Tibial nerve (tissue), 4 donors: ENCODE measurements at regions not wholly inside any gene's neighbourhood (a gene's known extent, or its start where the extent isn't known, plus 50 kb on each side); places are given as distances from the start of the nearest gene placed in this dataset.
"Not testable (repeated sequence)": the region's sequence is repeated elsewhere in the genome, so short reads cannot be mapped to it uniquely, and the experiment has no call there.

Source experiments
- DNase-seq, 2 donors: peaks; one replicate each; pipeline ENCODE4 v3.0.0-alpha.2; 2019; ENCODE audit warnings: low spot score in 2 of 2
- H3K27ac ChIP-seq, 4 donors: fragments of 200-600 bp; sonication (generic) in 3 of 4; one replicate each; pipeline ENCODE4 v1.5.1; 2017 to 2019; ENCODE audit warnings: mild to moderate bottlenecking in 1 of 4
- H3K27me3 ChIP-seq, 2 donors: fragments of 200-600 bp; sonication (generic) in 1 of 2; one replicate each; pipeline versions ENCODE4 v1.5.1 to v1.6.0; 2017 to 2019
- H3K36me3 ChIP-seq, 3 donors: fragments of 200-600 bp; sonication (generic); one replicate each; pipeline ENCODE4 v1.5.1; 2018 to 2019
- H3K4me1 ChIP-seq, 4 donors: fragments of 200-600 bp; sonication (generic) in 3 of 4; one replicate each; pipeline ENCODE4 v1.5.1; 2017 to 2019
- H3K4me3 ChIP-seq, 4 donors: fragments of 200-600 bp; sonication (generic) in 3 of 4; one replicate each; pipeline ENCODE4 v1.5.1; 2017 to 2019; ENCODE audit warnings: mild to moderate bottlenecking in 1 of 4, moderate library complexity in 1 of 4
- H3K9me3 ChIP-seq, 4 donors: fragments of 200-600 bp; sonication (generic) in 3 of 4; one replicate each; pipeline ENCODE4 v1.5.1; 2017 to 2019
- EP300 ChIP-seq, 2 donors: sonication (generic); formaldehyde crosslinking; IDR thresholded peaks; one replicate each; pipeline ENCODE4 v1.6.1; 2017; ENCODE audit warnings: antibody characterized with exemption in 2 of 2, mild to moderate bottlenecking in 1 of 2
- POLR2A ChIP-seq, 2 donors: fragments of 450-650 bp; IDR thresholded peaks; one replicate each; pipeline ENCODE4 v1.6.1; 2017; ENCODE audit warnings: antibody characterized with exemption in 2 of 2, mild to moderate bottlenecking in 2 of 2, moderate library complexity in 2 of 2
- WGBS, 2 donors: methylation state at CpG; one replicate each; pipeline ENCODE4 v1.1.5; 2018; 5-methylcytosine and 5-hydroxymethylcytosine counted together
- TF ChIP-seq, protein P1 (sequence below), 5 experiments: fragments of 200-600 bp in 3 of 5; fragments of 450-650 bp in 2 of 5; sonication (generic) in 3 of 5; IDR thresholded peaks; one replicate each; pipeline ENCODE4 v1.5.1; 2016 to 2019; ENCODE audit warnings: antibody characterized with exemption in 5 of 5, mild to moderate bottlenecking in 3 of 5, moderate library complexity in 2 of 5

DNA sequence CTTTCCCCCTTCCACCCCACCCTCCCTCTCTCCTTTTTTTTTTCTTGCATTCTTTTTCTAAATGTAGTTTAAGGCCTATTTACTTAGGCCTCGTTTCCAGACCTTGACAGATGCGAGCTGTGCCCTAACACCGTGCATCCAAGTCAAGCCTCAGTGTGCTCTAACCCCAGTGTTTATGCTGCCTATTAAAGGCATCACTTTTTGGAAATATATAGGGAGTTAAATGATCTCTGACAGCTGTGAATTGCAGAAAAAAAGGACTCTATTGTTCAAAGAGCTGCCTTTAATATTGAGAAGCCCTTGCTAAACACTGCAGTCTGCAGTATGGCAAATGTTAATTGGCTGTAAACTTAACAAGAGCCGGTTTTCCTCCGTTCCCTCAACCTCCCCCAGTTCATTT, 270.4 kb upstream of the TUT7 start:
- TF ChIP-seq POLR2A (IDR thresholded peaks at IDR 0.05) (no peak), EP300 (IDR thresholded peaks at IDR 0.05) (no peak)
- TF ChIP-seq, protein P1, sequence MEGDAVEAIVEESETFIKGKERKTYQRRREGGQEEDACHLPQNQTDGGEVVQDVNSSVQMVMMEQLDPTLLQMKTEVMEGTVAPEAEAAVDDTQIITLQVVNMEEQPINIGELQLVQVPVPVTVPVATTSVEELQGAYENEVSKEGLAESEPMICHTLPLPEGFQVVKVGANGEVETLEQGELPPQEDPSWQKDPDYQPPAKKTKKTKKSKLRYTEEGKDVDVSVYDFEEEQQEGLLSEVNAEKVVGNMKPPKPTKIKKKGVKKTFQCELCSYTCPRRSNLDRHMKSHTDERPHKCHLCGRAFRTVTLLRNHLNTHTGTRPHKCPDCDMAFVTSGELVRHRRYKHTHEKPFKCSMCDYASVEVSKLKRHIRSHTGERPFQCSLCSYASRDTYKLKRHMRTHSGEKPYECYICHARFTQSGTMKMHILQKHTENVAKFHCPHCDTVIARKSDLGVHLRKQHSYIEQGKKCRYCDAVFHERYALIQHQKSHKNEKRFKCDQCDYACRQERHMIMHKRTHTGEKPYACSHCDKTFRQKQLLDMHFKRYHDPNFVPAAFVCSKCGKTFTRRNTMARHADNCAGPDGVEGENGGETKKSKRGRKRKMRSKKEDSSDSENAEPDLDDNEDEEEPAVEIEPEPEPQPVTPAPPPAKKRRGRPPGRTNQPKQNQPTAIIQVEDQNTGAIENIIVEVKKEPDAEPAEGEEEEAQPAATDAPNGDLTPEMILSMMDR (IDR thresholded peaks at IDR 0.05): no peak
- Histone ChIP-seq H3K9me3 (no peaks in the 10 kb centered on the region), H3K36me3 (no peaks in the 10 kb centered on the region), H3K27ac (no peak overlapping the region), H3K27me3 (no peaks in the 10 kb centered on the region), H3K4me3 (no peak overlapping the region), H3K4me1 (peaks cover 0 to 10% (median 0%) of the 10 kb centered on the region in 4 donors)
- no peak for DNase-seq
- 22 to 37% methylated on average over 5 of the region's 5 CpGs for WGBS, 2 donors

DNA sequence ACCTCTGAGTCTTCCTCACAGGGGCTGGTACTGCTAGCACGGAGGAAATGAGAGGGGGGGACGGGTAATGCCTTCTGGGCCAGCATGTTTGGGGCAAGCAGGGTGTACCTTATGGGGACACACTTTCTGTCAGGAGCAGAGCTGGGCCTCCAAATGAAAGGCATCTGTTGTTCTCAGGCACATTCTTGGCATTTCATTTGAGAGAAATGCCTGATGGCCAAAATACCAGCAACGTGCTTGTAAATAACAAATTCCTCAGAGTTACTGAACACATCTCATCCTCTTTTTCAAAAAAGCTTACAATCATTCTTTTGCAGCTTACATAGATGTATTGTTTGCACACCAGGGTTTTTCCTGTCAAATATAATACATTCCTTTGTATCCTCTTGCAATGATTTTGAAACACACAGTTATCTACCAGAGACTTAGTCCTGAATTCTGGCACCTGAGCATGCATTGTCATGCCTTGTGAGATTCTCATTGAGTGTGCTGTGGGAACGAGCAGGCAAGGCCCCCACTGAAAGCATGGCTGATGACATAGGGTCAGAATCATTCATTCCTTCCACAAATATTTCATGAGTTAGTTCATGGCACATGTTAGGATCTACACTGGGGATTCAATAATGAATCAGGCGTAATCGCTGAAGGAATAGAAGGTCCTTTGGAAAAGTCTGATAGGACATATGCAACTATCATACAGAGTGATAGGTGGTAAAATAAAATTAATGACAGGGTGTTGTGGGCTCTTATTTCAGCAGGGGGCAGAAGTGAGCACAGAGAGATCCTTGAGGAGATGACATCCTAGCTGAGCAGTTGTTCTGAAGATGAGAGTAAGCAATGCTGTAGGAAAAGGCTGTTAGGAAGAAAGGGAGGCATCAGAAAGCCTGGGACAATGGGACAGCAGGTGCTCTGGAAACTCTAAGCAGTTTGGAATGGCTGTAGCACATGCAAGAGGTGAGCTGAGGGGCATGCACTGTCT, 260.9 kb upstream of the TUT7 start:
- WGBS, 2 donors: 42 to 52% methylated on average over 6 of the region's 6 CpGs
- no peaks in the 10 kb centered on the region for H3K27me3 ChIP-seq
- no peaks in the 10 kb centered on the region for H3K36me3 ChIP-seq
- no peak overlapping the region for H3K27ac ChIP-seq
- TF ChIP-seq, protein P1 (IDR thresholded peaks at IDR 0.05): peak in 2 of 5 experiments; percentile 16
- TF ChIP-seq POLR2A (IDR thresholded peaks at IDR 0.05) (no peak), EP300 (IDR thresholded peaks at IDR 0.05) (no peak)
- no peak overlapping the region for H3K4me3 ChIP-seq
- peak in 1 of 2 donors; percentile 34 for DNase-seq
- no peaks in the 10 kb centered on the region for H3K9me3 ChIP-seq
- peaks cover 0 to 12% (median 0%) of the 10 kb centered on the region in 4 donors for H3K4me1 ChIP-seq

GRCh38 chr9:86613943-86614342, 259.7 kb upstream of the TUT7 start:
- WGBS, 2 donors: 90 to 92% methylated on average over 5 of the region's 5 CpGs
- no peak for TF ChIP-seq EP300 (IDR thresholded peaks at IDR 0.05)
- no peaks in the 10 kb centered on the region for H3K36me3 ChIP-seq
- no peak overlapping the region for H3K4me3 ChIP-seq
- peaks cover 0 to 12% (median 0%) of the 10 kb centered on the region in 4 donors for H3K4me1 ChIP-seq
- H3K27ac ChIP-seq: no peak overlapping the region
- no peaks in the 10 kb centered on the region for H3K27me3 ChIP-seq
- H3K9me3 ChIP-seq: no peaks in the 10 kb centered on the region
- no peak for DNase-seq

DNA sequence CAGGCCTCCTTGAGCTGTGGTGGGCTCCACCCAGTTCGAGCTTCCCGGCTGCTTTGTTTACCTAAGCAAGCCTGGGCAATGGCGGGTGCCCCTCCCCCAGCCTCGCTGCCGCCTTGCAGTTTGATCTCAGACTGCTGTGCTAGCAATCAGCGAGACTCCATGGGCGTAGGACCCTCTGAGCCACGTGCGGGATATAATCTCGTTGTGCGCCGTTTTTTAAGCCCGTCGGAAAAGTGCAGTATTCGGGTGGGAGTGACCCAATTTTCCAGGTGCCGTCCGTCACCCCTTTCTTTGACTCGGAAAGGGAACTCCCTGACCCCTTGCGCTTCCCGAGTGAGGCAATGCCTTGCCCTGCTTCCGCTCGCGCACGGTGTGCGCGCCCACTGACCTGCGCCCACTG, 257.3 kb upstream of the TUT7 start:
- not testable (repeated sequence) for H3K36me3 ChIP-seq, H3K9me3 ChIP-seq, DNase-seq, H3K4me3 ChIP-seq, H3K27me3 ChIP-seq, H3K27ac ChIP-seq
- H3K4me1 ChIP-seq: peaks cover 0 to 12% (median 0%) of the 10 kb centered on the region in 4 donors
- 83 to 84% methylated on average over 24 to 25 of the region's 27 CpGs for WGBS, 2 donors

GRCh38 chr9:86605303-86605702, 251.1 kb upstream of the TUT7 start:
- TF ChIP-seq EP300 (IDR thresholded peaks at IDR 0.05) (no peak), POLR2A (IDR thresholded peaks at IDR 0.05) (no peak)
- TF ChIP-seq, protein P1 (IDR thresholded peaks at IDR 0.05): no peak
- WGBS, 2 donors: 65 to 77% methylated on average over 3 of the region's 3 CpGs

GRCh38 chr9:86604741-86605140, 250.5 kb upstream of the TUT7 start:
- Histone ChIP-seq H3K4me3 (no peak overlapping the region), H3K27ac (no peak overlapping the region), H3K36me3 (no peaks in the 10 kb centered on the region), H3K27me3 (no peaks in the 10 kb centered on the region), H3K9me3 (no peaks in the 10 kb centered on the region), H3K4me1 (peaks cover 0 to 19% (median 0%) of the 10 kb centered on the region in 4 donors)
- DNase-seq: no peak
- TF ChIP-seq EP300 (IDR thresholded peaks at IDR 0.05) (no peak), POLR2A (IDR thresholded peaks at IDR 0.05) (no peak)
- TF ChIP-seq, protein P1 (IDR thresholded peaks at IDR 0.05): no peak

More at GRCh38 chr9:86605303-86605702, 251.1 kb upstream of the TUT7 start:
- no peak overlapping the region for H3K27ac ChIP-seq
- no peaks in the 10 kb centered on the region for H3K9me3 ChIP-seq
- no peak for DNase-seq
- H3K4me3 ChIP-seq: no peak overlapping the region
- no peaks in the 10 kb centered on the region for H3K36me3 ChIP-seq
- no peaks in the 10 kb centered on the region for H3K27me3 ChIP-seq
- peaks cover 0 to 15% (median 0%) of the 10 kb centered on the region in 4 donors for H3K4me1 ChIP-seq
